Endothelial cell of umbilical vein (primary cell): ENCODE measurements at regions not wholly inside any gene's neighbourhood (a gene's known extent, or its start where the extent isn't known, plus 50 kb on each side); places are given as distances from the start of the nearest gene placed in this dataset.

Experiments used
- BruUV-seq: library from RNA; stranded (reverse); fragments of 400-500 nt; replicated peaks from 2 replicates; lab custom pipeline; 2021; lab: Mats Ljungman, UMichigan
- CTCF ChIA-PET: fragments of 300-600, 350-600 bp; sonication (Branson Sonifier 250); formaldehyde crosslinking; loops from one replicate; lab custom pipeline; 2021; ENCODE audit warnings: antibody characterized with exemption, inconsistent platforms; lab: Charles Lee
- POLR2A ChIA-PET: fragments of 300-600, 350-600 bp; sonication (Branson Sonifier 250); formaldehyde crosslinking; loops from one replicate; lab custom pipeline; 2021; ENCODE audit warnings: antibody characterized with exemption, inconsistent platforms; lab: Charles Lee
- DNase-seq: peaks from one replicate; pipeline ENCODE4 v3.0.0-alpha.2; 2011; ENCODE audit warnings: low read depth, low spot score
- FAIRE-seq: peaks from 2 replicates; lab custom pipeline; 2011; peaks lifted over from hg19 to GRCh38; lab: Jason Lieb, UNC
- H2AFZ ChIP-seq: 2 replicates; pipeline ENCODE4 v1.6.0; 2012; ENCODE audit warnings: low read depth, low read length, control low read depth, inconsistent platforms
- H3K27ac ChIP-seq: 2 replicates; pipeline ENCODE4 v1.5.1; 2011; ENCODE audit warnings: low read depth, mild to moderate bottlenecking, control low read depth, low read length, moderate library complexity; ENCODE audit not compliant: insufficient read depth
- H3K27me3 ChIP-seq, 2 experiments: 2 replicates each; pipeline versions ENCODE4 v1.6.0 to v1.6.1; 2011; ENCODE audit warnings: low read length in 2 of 2, mixed read lengths in 1 of 2; ENCODE audit not compliant: control insufficient read depth in 2 of 2, insufficient read depth in 2 of 2
- H3K36me3 ChIP-seq, 2 experiments: 2 replicates in 1 of 2; 3 replicates in 1 of 2; pipeline ENCODE4 v1.5.1; 2011; ENCODE audit warnings: low read length in 2 of 2, mild to moderate bottlenecking in 1 of 2, moderate library complexity in 1 of 2; ENCODE audit not compliant: control insufficient read depth in 2 of 2, insufficient read depth in 2 of 2; ENCODE audit errors: extremely low read depth in 1 of 2
- H3K4me1 ChIP-seq: 3 replicates; pipeline ENCODE4 v1.5.1; 2011; ENCODE audit warnings: mild to moderate bottlenecking, low read length; ENCODE audit not compliant: control insufficient read depth, insufficient read depth; ENCODE audit errors: extremely low read depth
- H3K4me2 ChIP-seq: 2 replicates; pipeline ENCODE4 v1.6.1; 2011; ENCODE audit warnings: low read length, control low read depth, mixed read lengths; ENCODE audit not compliant: insufficient read depth
- H3K4me3 ChIP-seq, 3 experiments: fragments of 200-600 bp in 1 of 3; sonication (generic), shearing (Covaris generic) in 1 of 3; replicated peaks in 1 of 3; 2 replicates each; pipeline ENCODE4 v1.5.1; 2011 to 2016; ENCODE audit warnings: control low read depth in 3 of 3, low read length in 3 of 3, mild to moderate bottlenecking in 2 of 3, inconsistent platforms in 1 of 3, low read depth in 1 of 3, moderate library complexity in 1 of 3; ENCODE audit not compliant: insufficient read depth in 1 of 3
- H3K79me2 ChIP-seq: 2 replicates; pipeline ENCODE4 v1.6.0; 2012; ENCODE audit warnings: low read length, inconsistent platforms; ENCODE audit not compliant: control insufficient read depth, insufficient read depth
- H3K9ac ChIP-seq: replicated peaks from 2 replicates; pipeline ENCODE3; 2011; ENCODE audit warnings: low read length, control low read depth; ENCODE audit not compliant: insufficient read depth; ENCODE audit errors: extremely low read depth
- H3K9me1 ChIP-seq: replicated peaks from 3 replicates; pipeline ENCODE4 v1.6.0; 2011; ENCODE audit warnings: mild to moderate bottlenecking, low read length; ENCODE audit not compliant: control insufficient read depth, insufficient read depth; ENCODE audit errors: extremely low read depth
- H3K9me3 ChIP-seq: replicated peaks from 2 replicates; pipeline ENCODE4 v1.5.1; 2012; ENCODE audit warnings: low read length, inconsistent platforms; ENCODE audit not compliant: control insufficient read depth, insufficient read depth
- H4K20me1 ChIP-seq: replicated peaks from 2 replicates; pipeline ENCODE3; 2011; ENCODE audit warnings: mild to moderate bottlenecking, low read length; ENCODE audit not compliant: control insufficient read depth, insufficient read depth; ENCODE audit errors: extremely low read depth
- EZH2 ChIP-seq: IDR thresholded peaks from 2 replicates; pipeline ENCODE4 v1.6.1; 2012; ENCODE audit warnings: borderline replicate concordance, low read depth, mild to moderate bottlenecking, moderate library complexity, low read length, inconsistent platforms; ENCODE audit not compliant: severe bottlenecking
- FOS ChIP-seq: IDR thresholded peaks from 2 replicates; pipeline ENCODE4 v1.6.1; 2011; ENCODE audit warnings: mild to moderate bottlenecking, low read length, moderate library complexity, borderline replicate concordance; ENCODE audit not compliant: insufficient read depth
- GATA2 ChIP-seq: IDR thresholded peaks from 2 replicates; pipeline ENCODE4 v1.7.0; 2011; ENCODE audit warnings: low read depth, mild to moderate bottlenecking, moderate library complexity, mixed read lengths, low read length; ENCODE audit not compliant: insufficient read length, insufficient read depth
- JUN ChIP-seq: IDR thresholded peaks from 2 replicates; pipeline ENCODE4 v1.6.1; 2011; ENCODE audit warnings: borderline replicate concordance, low read depth; ENCODE audit not compliant: insufficient read length, insufficient read depth
- MYC ChIP-seq: IDR thresholded peaks from one replicate; pipeline ENCODE4 v1.6.1; 2011; ENCODE audit warnings: mild to moderate bottlenecking, low read depth, low read length
- POLR2A ChIP-seq: IDR thresholded peaks from 2 replicates; pipeline ENCODE4 v1.6.1; 2012; ENCODE audit warnings: low read depth, mild to moderate bottlenecking, control low read depth, low read length
- POLR2AphosphoS5 ChIP-seq: IDR thresholded peaks from 2 replicates; pipeline ENCODE4 v1.6.1; 2012; ENCODE audit warnings: low read depth, mild to moderate bottlenecking, control low read depth, low read length, moderate library complexity; ENCODE audit not compliant: insufficient read depth
- dilution Hi-C: fragments of 300-500 bp; cut with MboI; formaldehyde crosslinking; loops from one replicate; pipeline ENCODE4 v1.15.0; 2019; ENCODE audit warnings: low sequenced_read_pairs; ENCODE audit not compliant: extremely low pct_ligation_motif_present
- intact Hi-C: fragments of 100-400 bp; cut with micrococcal nuclease; formaldehyde crosslinking; loops from one replicate; pipeline ENCODE4 v1.10.0; 2022
- TF ChIP-seq, protein P1 (sequence below), 2 donors: IDR thresholded peaks; 1 replicate in 1 of 2; 2 replicates in 1 of 2; pipeline ENCODE4 v1.5.1; 2011; ENCODE audit warnings: low read length in 2 of 2, mild to moderate bottlenecking in 2 of 2, moderate library complexity in 2 of 2, control low read depth in 1 of 2, inconsistent platforms in 1 of 2, low read depth in 1 of 2; ENCODE audit not compliant: insufficient read depth in 1 of 2; ENCODE audit errors: extremely low read depth in 1 of 2
- TF ChIP-seq, protein P2 (sequence below): IDR thresholded peaks from 2 replicates; pipeline ENCODE4 v1.6.1; 2011; ENCODE audit not compliant: insufficient read depth, insufficient read length

DNA sequence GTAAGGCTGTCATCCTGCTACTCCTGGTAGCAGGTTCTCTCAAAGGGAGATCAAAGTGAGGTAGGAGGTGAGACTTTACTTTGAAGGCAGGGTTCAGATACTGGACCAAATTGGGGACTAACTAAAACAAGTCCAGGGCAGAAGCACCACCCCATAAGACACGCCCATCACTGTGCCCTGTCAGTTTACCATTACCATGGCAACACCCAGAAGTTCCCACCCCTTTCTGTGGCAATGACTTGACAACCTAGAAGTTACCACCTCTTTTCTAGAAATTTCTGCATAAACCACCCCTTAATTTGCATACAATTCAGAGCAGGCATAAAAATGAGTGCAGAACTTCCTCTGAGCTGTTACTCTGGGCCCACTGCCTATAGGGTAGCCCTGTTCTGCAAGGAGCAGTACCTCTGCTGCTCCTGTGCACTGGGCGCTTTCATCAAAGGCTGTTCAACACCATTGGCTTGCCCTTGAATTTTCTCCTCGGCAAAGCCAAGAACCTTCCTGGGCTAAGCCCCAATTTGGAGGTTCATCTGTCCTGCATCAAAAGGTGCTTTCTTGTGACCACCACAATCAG lies 64.8 kb upstream of the MAX start:
- ChIA-PET POLR2A (no interaction called here), CTCF (interaction anchor here (4.2 to 8.9 kb wide), 3 partner anchors 247 to 792 kb away, joined by 122 to 286 read pairs (median 146); partner anchors contain the start of gene FUT8)
- H3K9ac ChIP-seq, result no peak overlapping the region
- H3K4me3 ChIP-seq, result no peak overlapping the region
- no peak overlapping the region for H3K27ac ChIP-seq
- no peaks in the 10 kb centered on the region for H4K20me1 ChIP-seq
- intact Hi-C loops, result no loop called here
- H2AFZ ChIP-seq, result no peak overlapping the region
- H3K4me1 ChIP-seq, result peaks cover 10% of the 10 kb centered on the region
- no peak for DNase-seq
- no peaks in the 10 kb centered on the region for H3K36me3 ChIP-seq
- dilution Hi-C loops, result no loop called here
- no peak for TF ChIP-seq FOS
- no peaks in the 10 kb centered on the region for H3K79me2 ChIP-seq
- H3K27me3 ChIP-seq, result no peaks in the 10 kb centered on the region
- H3K9me3 ChIP-seq, result no peaks in the 10 kb centered on the region
- FAIRE-seq, result no peak
- H3K4me2 ChIP-seq, result no peak overlapping the region
- no peaks in the 10 kb centered on the region for H3K9me1 ChIP-seq
- no TSS peak for BruUV-seq

DNA sequence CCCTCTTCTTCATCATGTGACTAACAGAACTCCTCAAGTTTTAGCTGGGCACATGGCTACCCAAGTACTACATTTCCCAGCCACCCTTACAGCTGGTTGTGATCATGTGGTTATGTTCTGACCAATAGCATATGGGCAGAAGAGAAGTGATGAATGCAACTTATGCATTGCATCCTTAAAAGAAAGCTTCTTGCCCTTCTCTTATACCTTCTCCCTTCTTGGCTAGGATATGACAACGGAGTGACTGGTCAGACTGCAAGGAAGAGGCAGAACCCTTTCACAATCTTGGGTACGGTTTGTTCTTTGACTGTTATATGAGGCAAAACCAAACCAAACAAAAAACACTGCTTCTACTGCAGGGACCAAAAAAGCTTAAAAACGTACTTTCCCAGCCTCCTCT lies 66.5 kb upstream of the MAX start:
- DNase-seq (no peak), FAIRE-seq (no peak)
- intact Hi-C loops (no loop called here), dilution Hi-C loops (no loop called here)
- Histone ChIP-seq H3K36me3 (no peaks in the 10 kb centered on the region), H3K4me3 (no peak overlapping the region), H3K4me1 (peaks cover 10% of the 10 kb centered on the region), H3K9ac (no peak overlapping the region), H4K20me1 (no peaks in the 10 kb centered on the region), H3K27me3 (no peaks in the 10 kb centered on the region), H3K9me3 (no peaks in the 10 kb centered on the region), H3K27ac (no peak overlapping the region), H2AFZ (no peak overlapping the region), H3K4me2 (no peak overlapping the region), H3K9me1 (no peaks in the 10 kb centered on the region), H3K79me2 (no peaks in the 10 kb centered on the region)
- POLR2A ChIA-PET, result no interaction called here
- no peak for TF ChIP-seq GATA2
- TF ChIP-seq POLR2A, result no peak
- TF ChIP-seq MYC, result no peak
- TF ChIP-seq, protein P1, sequence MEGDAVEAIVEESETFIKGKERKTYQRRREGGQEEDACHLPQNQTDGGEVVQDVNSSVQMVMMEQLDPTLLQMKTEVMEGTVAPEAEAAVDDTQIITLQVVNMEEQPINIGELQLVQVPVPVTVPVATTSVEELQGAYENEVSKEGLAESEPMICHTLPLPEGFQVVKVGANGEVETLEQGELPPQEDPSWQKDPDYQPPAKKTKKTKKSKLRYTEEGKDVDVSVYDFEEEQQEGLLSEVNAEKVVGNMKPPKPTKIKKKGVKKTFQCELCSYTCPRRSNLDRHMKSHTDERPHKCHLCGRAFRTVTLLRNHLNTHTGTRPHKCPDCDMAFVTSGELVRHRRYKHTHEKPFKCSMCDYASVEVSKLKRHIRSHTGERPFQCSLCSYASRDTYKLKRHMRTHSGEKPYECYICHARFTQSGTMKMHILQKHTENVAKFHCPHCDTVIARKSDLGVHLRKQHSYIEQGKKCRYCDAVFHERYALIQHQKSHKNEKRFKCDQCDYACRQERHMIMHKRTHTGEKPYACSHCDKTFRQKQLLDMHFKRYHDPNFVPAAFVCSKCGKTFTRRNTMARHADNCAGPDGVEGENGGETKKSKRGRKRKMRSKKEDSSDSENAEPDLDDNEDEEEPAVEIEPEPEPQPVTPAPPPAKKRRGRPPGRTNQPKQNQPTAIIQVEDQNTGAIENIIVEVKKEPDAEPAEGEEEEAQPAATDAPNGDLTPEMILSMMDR (IDR thresholded peaks at IDR 0.05; ENCODE audit: extremely low read depth in 1 of 2, insufficient read depth in 1 of 2, low read depth in 1 of 2, low read length in 2 of 2), result no peak
- TF ChIP-seq FOS, result no peak
- no peak for TF ChIP-seq POLR2AphosphoS5
- TF ChIP-seq EZH2, result no peak
- TF ChIP-seq JUN, result no peak
- TF ChIP-seq, protein P2, sequence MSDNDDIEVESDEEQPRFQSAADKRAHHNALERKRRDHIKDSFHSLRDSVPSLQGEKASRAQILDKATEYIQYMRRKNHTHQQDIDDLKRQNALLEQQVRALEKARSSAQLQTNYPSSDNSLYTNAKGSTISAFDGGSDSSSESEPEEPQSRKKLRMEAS, result no peak
- no TSS peak for BruUV-seq
- CTCF ChIA-PET, result interaction anchor here (0.7 to 8.9 kb wide), 7 partner anchors 13 to 790 kb away, joined by 3 to 286 read pairs (median 6); partner anchors contain the start of gene FUT8
